NCI-H748 treated with DMSO at 0.1 percent for 48 hours (cell line): ENCODE measurements at regions not wholly inside any gene's neighbourhood (a gene's known extent, or its start where the extent isn't known, plus 50 kb on each side); places are given as distances from the start of the nearest gene placed in this dataset.
A peak's percentile ranks its signal among the peaks of the same experiment; 100 is the strongest.

Source experiments
- DNase-seq: peaks from one replicate; lab custom pipeline; 2025; lab: John Stamatoyannopoulos, UW

DNA sequence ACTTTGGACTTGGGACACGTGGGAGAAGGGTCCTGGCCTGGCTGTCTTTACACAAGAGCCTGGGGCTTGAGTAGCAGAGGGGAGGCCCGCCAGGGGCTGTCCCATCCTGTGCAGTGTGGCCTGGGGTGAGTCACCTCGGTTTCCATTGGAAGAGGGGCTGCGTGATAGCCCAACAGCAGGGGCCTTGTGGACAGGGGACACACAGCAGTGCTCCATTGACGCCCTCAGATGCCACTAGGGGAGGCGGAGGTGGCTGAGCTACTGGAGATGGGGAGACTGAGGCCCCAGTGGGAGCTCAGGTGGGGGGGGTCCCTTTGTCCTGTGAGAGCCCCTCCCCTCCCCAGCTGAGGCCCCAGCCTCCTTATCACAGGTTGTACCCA lies 50.0 kb upstream of the RNU6ATAC start:
- DNase-seq, result no peak

DNA sequence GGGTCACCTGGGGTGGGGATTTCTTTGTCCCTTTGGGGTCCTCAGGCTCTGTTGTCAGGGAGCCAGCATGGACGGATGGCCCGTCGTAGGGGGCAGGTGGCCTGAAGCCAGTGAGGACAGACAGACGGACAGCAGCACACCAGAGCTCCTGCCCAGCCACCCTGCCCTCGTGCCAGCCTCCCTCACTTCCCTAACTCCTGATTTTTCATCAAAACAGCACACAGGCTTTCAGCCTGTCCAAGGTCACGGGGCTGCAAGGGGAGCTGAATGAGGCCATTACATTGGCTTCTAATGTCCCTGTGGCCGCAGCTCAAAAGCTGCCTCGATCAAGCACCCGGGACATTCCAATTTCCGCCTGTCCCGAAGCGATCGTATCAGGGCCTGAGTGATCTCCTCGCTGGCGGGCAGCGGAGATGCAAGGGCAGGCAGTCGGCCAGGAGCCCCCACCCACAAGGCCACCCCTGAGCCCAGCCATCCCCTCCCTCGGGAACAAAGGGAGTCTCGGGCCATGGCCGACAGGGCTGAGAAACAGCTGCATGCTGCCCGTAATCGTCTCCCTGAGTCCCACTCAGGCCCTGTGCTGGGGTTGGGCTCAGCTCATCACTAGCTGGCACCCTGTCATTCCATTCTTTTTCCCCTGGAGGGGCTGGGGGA lies 50.5 kb upstream of the RNU6ATAC start:
- DNase-seq, result no peak

DNA sequence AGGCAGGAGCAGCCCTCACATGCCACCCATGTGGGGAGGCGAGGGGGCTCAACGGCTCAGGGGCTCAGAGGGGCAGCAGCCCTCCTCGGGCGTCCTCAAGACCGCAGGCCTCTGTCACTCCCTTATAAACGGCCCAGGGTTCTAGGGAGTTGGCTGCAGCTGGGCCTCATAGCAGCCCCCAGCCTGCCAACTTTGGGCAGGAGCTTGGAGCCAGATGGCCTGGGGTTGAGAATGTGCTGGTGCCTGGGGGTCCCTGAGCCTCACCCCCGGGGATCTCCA lies 51.0 kb upstream of the RNU6ATAC start:
- no peak for DNase-seq

DNA sequence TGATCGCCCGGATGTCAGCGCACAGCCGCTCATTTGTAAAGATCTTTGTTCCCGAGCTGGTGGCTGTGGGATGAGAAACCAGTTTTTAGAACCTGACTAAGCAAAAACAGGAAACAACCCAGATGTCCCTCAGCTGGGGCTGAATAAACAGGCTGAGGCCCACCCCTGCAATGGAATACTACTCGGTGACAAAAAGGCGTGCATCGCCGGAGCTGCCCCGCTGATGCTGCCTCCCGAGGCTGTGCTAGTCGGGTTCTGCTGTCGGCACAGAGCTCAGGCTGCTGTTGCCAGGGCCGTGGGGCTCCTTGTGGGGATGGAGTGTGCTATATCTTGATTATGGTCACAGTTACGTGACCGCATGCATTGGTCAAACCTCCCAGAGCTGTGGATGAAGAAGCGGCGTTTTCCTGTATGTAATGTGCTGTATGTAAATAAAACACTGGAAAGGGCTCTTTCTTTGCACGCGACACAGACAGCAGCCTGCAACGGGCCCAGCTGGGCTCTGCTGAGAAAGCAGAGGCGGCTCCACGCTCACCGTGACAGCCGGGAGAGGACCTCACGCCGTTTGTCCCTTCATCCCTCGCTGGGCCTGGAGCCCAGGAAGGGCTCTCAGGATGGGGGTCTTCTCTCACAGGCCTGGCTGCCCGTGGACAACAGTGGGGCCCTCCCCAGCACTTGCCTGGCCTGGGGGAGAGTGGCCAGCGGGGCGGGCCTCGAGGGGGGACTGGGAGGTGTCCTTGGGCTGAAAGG lies 51.5 kb upstream of the RNU6ATAC start:
- DNase-seq, result peak; percentile 14

DNA sequence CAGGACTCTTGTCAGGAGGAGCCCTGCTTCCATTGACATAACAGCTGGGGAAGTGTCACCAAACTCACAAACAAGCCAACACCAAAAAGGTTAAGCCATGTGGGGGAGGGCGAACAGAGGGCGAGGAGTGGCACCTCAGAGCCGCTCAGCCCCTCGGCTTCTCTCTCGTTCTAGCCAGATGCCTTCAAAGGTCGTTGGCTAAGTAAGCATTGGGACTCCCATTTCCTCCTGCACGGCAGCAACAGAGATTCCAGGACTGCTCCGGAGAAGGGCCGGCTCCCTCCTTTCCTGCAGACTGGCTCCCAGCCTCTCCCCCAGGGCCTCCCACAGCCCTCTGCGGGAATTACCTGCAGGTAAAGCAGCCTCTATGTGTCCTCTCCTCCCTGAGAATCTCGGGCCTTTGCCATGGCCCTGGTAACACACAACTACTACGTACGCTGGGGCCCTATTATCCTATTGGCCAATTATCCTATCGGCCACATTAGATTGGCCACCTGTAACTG lies 52.1 kb upstream of the RNU6ATAC start:
- no peak for DNase-seq

DNA sequence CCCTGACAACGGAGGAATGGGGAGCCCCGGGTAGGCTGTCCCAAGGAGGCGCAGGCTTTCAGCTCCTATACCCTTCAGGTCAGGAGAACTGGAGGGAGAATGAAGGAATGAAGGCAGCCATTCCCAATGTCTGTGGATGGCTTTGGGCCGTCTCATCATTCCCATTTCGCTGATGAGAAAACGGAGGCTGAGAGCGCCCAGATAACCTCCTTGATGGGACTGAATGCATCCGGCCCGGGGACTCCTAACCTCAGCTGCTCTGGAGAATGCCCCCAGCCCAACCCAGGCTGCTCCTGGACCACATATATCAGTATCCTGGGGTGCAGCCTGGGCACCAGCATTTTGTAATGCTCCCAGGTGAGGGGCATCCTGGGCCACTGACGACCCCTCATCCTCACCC lies 52.6 kb upstream of the RNU6ATAC start:
- no peak for DNase-seq

DNA sequence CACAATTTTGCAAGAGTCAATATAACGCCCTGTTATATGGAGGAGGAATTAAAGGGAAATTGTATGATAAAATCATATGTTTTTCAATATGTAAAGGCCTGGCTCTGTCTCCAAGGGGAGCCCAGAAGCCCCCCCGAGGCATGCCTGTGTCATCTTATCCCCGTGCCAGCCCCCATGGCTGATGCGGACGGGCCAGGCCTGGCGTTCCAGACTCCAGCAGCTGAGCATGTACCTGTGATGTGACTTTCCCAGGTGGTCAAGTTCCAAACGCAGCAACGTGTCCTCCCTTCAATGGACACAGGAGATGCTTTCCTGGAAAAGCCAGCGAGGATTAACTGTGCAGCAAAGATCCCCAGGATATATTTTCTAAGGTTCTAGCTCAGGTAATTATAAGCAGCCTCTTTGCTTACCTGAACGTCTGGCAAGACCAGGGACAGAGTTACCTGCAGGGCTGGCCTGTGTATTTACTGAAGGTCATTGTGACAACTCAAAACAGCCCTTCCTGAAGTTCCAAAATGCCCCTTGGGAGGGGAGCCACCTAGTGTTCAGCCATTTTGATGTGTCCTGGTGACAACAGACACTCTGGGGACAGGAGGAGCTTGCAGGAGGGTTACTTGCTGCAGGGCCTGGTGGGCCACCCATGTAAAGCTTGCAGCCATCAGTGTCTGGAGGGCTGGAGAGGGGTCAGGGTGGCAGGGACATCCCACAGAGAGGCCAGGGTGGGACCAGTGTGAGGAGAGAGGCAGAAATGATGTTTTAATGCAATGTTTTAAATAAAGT lies 53.3 kb upstream of the RNU6ATAC start:
- DNase-seq, result peak; percentile 40

DNA sequence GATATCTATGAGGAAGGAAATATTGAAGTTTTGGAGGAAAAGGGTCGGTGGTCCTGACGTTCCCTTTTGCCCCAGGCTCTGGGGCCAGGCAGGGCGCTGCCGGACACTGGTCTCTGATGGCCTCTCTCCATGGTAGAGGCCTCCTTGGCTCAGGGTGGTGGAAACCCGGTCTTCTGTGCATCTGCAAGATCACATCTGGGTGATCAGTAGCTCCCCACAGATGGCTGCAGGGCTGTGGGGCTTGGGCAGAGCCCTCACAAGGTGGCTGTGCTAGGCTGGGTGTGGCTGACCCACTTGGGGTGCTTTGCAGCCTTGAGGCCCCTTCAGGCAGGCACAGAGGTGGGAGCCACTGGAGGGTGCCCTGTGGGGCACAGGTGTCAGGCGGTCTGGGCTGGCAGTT lies 53.9 kb upstream of the RNU6ATAC start:
- no peak for DNase-seq

DNA sequence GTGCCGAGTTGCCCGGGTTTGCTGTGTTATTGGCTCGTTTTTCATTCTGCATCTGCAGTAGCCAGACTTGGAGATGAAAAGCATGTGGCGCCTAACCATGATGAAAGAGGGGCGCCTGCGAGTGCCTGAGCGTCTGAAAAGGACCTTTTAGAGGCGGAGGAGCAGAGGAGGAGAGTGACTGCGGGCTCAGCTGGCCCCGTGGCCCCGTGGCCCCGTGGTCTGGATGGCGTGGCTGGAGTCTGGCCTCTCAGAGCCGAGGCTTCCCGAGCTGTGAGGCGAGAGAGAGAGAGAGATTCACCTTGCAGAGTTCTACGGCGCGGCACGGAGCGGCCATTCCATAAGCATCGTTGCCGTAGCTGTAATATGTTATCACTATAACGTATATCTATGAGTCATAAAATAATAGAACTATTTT lies 55.3 kb upstream of the RNU6ATAC start:
- no peak for DNase-seq

DNA sequence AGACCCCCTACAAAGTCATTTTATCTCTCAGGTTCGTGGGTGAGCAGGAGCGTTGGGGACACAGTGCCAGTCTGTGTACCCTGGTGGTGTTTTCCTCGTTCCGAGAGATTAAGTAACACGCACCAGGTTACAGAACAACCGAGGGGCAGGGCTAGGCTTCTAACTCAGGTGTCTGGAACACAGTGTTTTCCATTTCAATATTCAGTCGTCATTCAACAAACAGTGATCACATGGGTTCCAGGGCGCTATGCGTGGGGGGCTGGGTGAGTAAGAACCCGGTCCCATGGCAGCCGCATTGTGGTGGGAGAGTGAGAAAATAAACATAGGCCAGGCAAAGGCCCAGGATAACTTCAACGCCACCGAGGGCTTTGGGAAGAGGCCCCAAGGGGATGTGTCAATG lies 55.9 kb upstream of the RNU6ATAC start:
- no peak for DNase-seq

DNA sequence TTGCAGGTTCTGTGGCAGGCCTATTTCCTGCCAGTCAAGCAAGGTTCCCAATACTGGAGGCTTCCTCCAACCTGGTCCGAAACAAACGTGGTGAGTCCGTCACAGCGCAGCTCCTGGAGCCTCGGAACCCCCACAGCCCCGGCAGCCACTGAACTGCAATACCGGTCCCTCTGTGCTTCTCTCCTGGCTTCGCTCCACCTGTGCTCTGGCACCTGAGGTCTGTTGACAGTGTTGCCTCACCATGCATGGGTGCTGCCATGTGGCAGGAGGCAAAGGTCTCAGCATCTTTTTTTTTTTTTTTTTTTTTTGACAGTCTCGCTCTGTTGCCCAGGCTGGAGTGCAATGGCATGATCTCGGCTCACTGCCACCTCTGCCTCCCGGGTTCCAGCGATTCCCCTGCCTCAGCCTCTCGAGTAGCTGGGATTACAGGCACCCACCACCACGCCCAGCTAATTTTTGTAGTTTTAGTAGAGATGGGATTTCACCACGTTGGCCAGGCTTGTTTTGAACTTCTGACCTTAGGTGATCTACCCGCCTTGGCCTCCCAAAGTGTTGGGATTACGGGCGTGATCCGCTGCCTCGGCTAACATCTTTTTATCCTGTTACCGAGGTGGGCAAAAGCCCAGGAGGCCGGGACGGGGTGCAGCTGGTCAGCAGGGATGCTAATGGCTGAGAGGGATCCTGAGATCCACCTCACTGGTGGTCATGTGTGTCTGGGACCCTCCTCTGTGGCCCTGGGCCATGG lies 57.1 kb upstream of the RNU6ATAC start:
- no peak for DNase-seq

DNA sequence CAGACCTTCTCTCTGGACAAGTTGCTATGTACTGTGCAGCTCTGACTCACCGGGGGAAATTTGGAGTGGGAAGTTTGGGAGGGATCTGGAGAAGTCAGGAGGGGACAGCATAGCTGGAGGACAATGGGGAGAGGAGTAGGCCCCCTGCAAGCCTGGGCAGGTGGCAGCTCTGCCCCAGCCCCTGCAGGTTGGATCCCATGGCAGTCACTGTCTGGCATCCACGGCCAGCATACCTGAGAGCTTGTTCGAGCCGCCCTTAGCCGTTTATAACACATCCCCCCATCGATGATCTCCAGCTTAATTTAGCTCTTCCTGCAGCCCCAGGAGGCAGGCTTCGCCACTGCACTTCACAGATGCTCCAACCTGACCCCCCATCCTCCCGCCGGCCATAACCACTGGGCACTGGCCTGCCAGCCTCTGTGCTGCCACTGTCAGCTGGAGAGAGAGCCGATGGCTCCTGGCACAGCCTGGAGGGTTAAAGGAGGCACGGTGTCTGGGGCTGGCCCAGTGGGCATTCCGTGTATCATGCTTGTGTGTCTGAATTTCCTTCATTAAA lies 57.7 kb upstream of the RNU6ATAC start:
- DNase-seq, result no peak

DNA sequence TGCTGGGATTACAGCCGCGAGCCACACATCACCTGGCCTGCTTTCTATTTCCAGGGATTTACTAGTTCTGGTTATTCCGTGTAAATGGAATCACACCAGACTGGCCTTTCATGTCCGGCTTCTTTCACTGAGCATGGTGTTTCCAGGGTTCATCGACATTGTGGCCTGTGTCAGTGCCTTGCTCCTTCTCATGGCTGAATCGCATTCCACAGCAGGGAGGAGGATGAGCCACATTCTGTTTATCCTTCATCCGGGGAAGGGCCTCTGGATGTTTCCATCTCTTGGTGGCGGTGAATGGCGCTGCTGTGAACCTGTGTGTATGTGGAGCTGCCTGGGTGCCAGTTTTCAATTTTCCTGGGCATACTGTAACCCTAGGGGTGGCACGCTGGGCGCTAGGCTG lies 58.7 kb upstream of the RNU6ATAC start:
- no peak for DNase-seq

DNA sequence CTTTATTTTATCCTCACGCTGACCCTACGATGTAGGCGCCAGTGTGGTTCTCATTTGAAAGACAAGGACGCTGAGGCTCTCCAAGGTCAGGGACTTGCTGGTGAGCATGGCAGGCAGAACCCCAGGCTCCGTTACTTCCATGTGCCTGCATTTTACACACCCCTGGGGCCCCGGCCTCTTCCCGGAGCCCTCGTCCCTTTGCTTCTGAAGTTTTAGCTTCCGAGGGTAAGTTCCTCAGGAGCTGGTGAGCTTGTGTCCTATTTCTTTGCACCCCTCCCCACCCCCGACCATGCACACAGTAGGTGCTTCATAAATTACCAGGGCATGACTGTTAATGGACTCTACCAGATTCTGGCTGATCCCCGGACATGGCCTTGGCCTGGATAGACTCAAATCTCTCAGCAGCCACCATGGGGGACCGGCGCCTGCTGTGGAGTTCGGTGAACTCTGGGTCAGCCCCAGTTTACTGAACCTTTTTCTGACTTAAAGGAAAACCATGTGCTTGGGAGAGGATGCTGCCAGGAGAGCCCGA lies 59.3 kb upstream of the RNU6ATAC start:
- DNase-seq, result no peak

DNA sequence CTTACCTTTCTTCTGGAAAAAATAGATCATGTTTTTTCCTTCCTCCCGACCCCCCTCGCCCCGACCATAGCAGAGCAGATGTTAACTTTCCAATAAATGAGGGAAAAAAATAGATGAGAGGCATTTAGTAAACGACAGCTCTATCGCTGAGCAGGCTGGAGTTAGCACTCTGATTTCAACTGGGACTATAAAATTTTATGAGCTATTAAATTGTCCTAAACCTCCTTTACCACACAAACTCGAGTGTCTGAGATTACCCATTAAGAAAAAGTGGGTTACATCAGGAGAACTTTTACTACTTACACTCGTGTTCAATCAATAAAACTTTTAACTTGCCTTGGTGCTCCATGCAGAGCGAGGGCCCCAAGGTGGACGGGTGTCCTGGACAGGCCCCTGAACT lies 59.8 kb upstream of the RNU6ATAC start:
- DNase-seq, result no peak

DNA sequence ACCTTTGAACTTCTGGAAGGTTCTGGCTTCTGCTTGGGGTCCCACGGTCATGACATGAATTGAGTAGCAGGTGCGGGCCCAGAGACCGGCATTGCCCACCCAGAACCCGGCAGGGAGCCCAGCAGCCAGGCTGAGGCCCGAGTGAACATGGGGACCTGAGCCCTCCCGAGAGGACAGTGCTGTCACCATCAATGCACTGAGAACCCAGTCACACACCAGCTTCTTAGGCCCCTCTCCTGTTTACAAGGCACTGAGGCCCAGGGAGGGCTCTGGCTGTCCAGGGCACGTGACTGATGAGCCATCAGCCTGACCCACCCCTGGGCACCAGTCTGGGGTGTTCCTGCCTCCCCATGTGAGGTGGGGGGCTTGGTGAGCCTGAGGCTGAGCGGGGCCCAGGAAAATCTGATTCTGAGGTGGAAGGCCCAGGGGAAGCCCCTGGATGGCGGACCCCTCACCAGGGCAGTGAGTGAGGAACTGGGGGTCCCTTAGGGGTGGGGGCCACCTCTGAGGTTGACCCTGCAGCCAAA lies 60.3 kb upstream of the RNU6ATAC start:
- DNase-seq, result no peak

DNA sequence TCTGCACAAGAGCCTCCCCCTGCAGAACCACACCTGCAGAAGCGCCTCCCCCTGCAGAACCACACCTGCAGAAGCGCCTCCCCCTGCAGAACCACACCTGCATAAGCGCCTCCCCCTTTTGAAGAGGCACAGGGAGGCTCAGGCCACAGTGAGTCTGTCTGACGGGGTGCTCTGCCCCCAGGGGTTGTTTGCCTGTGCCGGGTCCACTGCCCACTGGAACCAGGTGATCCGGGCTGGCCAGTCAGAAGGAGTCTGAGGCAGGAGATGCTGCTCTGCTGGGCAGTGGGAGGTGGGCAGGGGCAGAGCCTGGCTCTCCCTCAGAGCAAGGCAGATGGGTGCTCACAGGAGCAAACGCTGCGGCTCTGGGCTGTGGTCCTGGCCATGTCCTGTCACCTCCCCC lies 60.8 kb upstream of the RNU6ATAC start:
- DNase-seq, result no peak

DNA sequence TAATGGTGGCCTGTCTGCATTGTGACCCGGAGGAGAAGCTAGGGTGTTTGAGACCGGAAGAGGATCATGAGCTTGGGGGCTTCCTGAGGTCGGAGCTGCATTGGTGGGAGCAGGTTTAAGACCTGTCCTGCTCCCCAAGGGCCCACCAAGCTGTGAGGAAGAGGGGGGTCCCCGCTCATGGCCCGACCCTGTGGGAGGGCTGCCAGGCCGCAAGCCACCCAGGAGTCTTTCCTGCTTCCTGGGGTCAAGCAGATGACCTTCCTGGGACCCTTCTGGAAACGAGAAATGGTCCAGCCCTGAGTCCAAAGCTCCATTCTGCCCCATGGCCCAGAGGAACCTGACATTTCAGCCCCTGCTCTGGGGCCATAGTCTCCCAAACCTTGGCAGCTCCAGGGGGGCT lies 61.5 kb upstream of the RNU6ATAC start:
- no peak for DNase-seq

DNA sequence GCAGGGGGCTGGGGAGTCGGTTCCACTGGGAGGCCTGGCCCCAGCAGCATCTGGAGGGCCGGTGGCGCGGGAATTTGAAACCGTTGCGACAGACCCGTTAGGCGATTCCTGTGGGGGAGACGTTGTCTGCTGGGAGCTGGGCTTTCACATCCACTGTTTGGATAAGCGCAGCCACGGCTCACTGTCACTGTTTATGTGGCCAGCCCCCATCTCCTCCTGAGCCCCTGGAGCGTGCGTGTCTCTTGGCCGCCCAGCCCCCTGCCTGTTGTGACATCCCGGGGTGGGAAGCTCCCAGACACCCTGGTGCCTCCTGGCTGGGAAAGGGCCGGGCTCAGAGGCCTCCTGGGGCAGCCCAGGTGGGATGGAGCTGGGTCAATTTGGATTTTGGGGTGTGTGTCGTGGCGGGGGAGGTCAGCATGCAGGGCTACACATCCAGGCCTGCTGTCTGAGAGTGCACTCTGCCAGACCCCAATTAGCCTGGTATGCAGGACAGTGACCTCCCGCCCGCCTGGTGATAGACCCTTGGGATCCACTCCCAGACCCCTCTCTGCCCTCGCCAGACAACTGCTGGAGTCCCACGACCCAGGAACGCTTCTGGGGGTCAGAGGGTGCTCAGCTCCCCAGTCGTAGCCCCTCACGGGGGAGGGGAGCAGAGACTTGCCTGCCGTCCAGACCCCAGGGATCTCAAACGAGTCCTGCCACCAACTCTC lies 62.0 kb upstream of the RNU6ATAC start:
- DNase-seq, result no peak

DNA sequence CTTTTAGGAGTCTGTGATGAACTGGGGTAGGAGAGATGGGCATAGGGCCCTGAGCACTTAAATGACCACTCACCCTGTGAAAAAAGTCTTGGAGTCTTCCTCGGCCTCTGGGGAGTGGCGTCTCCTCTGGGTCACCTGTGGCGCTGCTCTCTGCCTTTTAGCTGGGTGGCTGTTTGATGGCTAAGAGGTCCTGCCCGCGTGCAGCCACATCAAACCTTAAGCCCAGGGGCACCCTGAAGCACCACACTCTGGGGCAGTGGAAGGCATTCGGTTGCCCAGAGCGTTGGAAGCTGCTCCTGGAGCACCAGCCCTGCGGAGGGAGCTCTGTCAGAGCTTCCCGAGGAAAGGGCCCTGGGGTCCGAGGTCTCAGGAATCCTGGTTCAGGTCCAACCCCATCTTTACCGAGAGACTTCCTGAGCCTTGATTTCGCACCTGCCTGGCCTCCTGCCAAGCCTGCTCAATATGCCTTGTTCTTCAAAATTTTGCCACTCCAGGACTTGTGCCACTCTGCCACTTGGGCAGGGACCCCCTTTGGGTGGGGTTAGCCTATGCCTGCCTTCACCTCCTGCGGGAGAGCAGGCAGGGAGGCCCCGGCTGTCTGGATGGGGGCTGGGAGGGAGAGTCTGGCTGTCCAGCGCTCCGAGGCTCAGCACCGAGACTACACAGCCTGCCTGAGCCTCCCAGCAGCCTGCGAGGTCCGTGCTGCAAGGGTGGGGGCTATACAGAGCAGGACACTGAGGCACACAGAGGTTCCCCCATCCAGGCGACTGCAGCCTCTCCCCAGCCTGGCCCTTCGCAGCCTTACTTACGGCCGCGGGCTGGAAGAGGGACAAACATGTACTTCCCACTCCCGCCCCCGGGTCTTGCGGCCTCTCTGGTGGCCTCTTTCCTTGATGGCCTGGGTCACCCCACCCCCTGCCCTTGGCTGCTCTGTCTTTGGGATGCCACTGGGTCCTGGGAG lies 63.4 kb upstream of the RNU6ATAC start:
- DNase-seq, result no peak
